IPS-NIHi7 (cell line): ENCODE measurements at regions not wholly inside any gene's neighbourhood (a gene's known extent, or its start where the extent isn't known, plus 50 kb on each side); places are given as distances from the start of the nearest gene placed in this dataset.
"Not testable (repeated sequence)": the region's sequence is repeated elsewhere in the genome, so short reads cannot be mapped to it uniquely, and the experiment has no call there.

ENCODE experiments used
- DNase-seq: peaks from one replicate; pipeline ENCODE4 v3.0.0; 2012; ENCODE audit warnings: mixed read lengths; ENCODE audit errors: extremely low spot score

DNA sequence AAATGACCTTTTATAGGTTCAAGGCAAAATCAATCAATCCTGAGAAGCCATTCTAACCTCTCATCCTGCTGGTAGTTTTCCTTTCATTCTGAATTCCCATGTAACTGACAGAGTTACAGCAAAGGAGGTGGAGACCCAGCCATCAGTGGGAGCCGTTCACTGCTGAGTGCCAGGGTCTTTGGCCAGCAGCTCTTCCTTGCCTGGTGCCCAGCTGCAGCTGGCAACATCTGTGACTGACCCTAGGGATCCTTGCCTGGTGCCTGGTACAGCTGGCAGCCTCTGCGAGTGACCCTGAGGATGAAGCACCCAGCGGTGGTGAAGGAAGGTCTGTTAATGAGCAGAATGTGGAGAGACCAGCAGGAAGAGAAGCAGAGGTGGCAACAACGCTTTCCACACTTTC, 314.6 kb downstream of the THBS2 start:
- no peak for DNase-seq

DNA sequence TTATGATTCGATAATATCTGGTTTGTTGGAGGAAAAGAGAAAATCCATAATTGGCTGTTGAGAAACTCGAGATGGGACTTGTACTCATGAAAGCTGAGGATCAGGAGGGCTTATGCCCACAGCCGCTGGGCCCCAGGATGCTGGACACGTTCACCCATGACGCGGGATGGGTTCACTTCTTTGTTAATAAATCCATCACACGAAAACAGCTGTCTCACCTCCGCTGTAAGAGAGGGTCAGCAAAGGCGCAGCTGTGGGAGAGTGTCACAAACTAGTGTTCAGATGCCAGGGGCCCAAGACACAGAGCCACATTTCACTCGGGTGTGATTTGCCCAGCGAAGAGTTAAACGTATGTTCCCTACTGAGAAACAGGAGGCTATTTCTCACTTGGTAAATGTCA, 315.1 kb downstream of the THBS2 start:
- DNase-seq = no peak

DNA sequence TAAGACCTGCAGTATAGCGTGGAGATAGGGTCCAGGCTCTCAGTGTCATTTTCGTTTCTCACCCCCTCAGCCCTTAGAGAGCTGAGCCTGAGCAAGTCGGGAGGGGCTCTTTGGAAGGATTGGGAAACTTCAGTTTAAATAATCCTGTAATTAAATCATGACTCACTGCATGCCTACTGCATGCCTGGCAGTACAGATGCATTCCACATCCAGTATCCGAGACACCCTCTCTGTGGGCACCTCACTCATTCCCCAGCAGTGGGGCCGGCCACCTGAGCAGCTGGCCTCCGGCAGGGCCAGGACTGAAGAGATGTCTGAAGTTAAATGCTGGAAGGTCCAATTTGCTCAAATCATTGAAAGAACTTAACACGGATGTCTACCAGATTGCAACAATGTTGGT, 316.6 kb downstream of the THBS2 start:
- no peak for DNase-seq

DNA sequence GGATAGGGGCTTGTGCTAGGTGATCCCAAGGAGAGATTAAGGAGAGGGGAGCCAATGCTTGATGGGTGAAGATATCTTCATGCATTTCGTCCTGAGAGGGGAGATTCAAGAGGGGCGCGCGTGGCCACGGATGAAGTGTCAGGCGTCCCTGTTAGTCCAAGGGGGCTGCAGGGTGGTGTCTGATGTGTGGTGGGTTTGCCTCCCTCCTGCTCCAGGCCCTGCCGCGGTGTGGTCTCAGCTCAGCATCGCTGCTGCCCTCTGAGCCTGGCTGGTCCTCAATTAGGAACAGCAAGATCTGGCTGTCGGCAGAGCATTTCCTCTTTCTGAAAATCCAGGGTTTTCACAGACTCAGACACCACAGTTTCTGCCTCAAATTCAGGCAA, 318.0 kb downstream of the THBS2 start:
- no peak for DNase-seq

DNA sequence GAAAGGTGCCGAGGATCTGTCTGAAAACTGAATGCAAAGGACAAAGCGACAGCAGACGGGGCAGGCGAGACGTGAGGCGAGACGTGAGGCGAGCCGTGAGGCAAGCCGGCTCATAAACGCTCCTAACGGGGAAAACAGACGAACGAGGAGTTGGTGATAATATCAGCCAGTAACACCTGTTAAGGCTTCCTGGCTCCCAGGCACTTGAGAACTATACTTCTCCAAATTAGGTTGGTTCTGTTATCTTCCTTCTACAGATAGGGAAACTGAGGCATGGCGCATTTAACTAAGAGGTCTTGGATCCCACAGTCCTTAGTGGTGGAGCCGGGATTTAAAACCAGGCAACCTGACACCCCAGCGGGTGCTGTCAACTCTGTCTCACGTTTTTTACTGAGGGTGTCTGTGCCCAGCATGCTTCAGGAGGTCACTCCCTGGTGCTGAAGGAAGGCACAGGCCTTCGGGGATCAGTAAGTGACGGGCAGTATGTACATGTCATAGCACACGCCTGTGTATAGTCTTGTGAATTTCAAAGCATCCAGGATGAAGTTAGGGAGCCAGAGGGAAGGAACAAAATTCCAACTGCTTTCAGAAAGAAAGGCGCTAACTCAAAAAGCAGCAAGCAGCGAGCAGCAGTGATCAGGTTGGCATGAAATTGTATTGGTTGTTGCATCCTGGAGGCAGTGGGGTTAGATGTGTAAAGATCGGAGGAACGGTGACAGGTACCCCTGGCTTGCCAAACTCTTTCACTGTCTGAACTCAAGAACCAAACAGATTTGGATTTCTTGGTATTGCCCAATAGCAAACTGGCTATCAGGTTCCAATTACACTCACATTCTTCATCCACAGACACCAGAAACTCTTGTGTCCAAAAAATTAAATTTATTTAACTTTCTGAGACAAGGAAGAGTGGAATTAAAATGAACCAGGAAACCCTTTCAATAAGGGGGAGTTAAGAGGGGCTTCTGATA, 318.7 kb downstream of the THBS2 start:
- DNase-seq = no peak

DNA sequence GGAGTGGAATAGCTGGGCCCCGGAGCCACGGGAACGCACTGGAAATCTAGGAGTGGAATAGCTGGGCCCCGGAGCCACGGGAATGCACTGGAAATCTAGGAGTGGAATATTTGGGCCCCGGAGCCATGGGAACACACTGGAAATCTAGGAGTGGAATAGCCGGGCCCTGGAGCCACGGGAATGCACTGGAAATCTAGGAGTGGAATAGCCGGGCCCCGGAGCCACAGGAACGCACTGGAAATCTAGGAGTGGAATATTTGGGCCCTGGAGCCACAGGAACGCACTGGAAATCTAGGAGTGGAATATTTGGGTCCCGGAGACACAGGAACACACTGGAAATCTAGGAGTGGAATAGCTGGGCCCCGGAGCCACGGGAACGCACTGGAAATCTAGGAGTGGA, 321.5 kb downstream of the THBS2 start:
- not testable (repeated sequence) for DNase-seq

DNA sequence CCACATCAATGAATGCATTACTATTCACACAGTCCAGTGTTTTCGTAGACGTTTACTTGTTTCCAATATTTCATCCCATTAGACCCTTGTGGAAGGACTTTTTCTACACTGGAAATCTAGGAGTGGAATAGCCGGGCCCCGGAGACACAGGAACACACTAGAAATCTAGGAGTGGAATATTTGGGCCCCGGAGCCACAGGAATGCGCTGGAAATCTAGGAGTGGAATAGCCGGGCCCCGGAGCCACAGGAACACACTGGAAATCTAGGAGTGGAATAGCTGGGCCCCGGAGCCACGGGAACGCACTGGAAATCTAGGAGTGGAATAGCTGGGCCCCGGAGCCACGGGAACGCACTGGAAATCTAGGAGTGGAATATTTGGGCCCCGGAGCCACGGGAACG, 322.6 kb downstream of the THBS2 start:
- DNase-seq = not testable (repeated sequence)

DNA sequence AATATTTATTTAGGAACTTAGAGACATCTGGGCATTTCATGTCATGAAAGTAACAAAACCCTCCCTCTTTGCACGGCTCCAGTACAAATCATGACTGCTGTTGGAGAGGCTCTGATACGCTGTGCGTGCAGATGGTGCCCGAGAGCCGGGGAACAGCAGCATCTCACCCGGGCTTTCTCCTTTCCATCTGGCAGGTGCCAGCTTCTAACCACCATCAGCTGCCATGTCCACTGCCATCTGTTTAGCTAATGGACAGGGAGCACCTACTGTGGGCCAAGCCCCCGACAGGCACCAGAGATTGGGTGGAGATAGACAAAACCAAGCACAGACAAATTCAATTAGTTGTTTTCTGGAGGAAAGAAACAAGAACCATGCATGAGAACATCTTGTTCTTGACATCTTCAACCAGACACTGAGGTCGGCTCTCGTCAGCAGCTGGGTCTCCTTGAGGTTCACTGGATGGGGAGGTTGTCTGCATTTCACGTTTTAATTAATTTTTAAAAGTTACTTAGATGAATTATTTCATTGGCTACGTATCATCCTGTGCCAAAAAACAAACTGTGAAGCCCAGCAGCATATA, 323.7 kb downstream of the THBS2 start:
- no peak for DNase-seq

DNA sequence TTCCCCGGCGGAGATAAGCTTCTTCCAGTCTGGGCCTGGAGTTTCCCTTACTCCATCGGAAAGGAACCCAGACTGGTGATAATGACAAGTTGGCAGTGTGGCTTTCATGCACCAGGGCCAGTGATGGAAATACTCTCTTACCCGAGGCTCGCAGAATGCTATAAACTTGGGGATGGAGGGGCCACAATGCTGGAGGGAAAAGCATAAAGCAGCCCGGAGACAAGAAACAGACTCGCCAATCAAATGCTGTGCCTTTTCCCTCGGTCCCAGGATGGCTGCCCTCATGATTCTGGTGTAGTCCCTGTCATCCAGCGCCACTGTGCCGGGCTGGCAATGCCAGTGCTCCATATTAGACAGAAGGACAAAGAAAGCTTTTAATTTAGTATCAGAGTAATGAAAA, 325.6 kb downstream of the THBS2 start:
- no peak for DNase-seq

DNA sequence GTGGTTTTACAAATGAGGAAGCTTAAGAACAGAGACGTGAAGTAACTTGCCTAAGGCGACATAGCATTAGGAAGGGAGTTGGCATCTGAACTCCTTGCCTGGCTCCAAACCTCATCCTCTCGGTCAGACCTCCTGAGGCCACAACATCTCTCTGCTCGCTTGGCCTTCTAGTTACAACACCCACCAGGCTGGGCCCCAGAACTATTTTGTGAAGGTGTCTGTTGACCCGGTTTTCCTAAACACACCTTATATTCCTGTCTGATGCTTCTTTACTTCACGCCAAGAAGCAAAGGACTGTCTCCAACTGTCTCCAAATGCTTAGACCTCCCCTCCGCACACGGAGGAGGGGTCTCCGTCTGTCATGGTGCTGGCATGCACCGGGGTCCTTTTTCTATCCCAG, 326.6 kb downstream of the THBS2 start:
- DNase-seq = no peak

DNA sequence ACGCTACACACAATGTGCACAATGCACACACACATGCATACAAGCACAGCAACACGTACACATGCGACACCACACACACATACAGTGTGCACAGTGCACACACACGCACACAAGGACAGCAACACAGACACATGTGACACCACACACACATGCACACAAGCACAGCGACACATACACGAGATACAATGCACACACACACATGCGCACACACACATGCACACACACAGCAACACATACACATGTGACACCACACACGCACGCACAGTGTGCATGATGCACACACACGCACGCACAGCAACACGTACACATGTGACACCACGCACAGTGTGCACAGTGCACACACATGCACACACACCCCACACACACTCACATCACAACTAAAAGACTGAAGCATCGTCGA, 327.3 kb downstream of the THBS2 start:
- DNase-seq = no peak

DNA sequence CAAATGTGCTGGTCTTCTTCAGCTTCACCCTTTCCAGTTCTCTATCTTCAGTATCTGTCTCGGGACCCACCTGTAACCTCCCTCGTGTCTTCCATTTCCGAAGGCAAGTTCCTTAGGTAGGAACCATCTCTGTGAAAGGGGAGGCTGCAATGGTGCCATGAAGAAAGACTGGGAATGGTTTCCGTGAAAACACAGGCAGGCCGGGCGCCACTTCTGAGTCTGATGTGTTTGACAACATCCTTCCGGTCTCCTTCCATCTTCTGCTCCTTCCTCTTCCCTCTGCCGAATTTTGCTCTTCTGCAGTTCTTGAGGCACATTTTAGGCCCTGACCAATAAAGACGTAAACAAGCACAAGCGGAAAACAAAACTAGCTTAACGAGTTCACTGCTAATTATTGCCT, 328.0 kb downstream of the THBS2 start:
- DNase-seq = no peak

DNA sequence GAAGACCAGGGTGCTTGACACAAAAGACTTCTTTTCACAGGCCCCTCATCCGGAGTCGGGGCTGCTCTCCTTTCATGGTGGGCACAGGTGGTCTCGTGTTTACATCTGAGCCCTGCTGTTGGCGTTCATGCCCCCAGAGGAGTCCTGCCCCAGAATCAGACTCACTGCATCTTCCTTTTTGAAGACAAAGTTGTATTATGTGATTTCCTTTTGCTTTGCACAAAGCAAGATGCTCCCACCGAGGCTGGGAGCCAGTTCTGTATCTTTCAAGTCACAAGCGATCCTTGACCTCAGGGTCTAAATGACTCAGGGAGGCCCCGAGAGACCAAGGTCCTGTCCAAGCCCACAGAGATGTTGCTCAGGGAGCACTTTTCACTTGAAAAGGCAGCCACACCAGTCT, 330.5 kb downstream of the THBS2 start:
- no peak for DNase-seq

DNA sequence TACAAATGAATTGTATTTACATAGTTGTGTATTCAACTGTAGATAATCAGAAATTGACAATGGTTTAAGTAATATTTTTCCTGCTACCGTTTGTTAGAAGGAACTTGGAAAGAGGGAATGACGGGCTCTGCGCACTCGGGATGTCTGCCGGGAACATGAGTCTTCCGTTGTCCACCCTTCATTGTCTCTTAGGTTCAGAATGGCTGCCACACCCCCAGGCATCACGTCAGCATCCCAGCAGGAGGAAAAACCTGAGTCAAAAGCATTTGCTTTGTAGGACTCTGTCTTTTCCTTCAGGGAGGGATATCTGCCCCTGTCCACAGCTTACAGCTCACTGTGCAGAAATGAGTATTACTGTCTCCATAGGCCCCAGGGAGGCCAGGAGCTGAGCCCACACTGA, 331.2 kb downstream of the THBS2 start:
- no peak for DNase-seq

DNA sequence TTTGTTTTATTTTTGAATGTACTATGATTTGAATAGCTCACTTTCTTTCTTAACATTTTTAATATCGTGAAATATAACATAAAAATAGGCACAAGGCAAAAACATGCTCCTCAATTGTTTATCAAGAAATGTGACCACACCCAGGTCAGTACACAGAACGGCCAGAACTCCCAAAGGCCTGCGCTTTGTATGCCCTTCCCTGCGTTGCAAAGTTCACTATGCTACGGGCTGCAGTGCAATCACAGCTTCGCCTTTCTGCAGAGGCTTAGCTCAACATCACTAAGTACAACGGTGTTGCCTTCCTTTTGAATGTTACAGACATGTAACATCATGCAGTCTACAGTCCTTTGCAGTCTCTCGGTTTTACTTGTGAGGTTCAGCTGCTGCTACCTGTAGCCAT, 333.4 kb downstream of the THBS2 start:
- DNase-seq = no peak

DNA sequence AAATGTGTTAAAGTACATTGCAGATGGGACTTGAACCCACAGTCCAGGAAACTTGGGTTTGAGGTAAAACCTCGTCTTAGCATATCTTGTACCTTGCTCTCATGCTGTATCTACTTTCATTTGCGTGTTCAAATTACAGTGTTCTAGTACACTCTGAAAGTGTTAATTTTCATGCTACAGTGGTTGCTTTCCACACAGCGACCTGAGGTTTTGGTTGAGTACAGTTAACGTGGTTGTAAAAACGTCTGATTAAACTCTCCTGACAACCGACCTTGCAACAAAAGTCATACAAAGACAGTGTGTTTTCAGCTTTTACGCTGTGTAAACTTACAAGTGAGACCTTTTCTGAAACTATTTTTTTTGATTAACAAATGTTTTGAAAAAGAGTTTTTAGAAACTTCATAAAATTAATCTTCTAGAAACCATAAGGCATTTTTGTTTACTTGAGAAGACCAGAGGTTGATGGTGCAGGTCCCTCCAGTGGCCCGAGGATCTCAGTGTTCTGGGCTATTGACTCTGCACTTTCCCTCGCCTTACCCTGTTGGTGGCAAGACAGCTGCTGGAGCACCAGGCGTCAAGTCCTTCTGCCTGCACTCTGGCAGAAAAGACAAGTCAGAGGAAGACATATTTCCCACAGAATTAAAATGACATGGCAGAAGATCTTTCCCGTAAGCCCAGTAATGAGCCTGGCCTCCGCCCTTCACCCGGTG, 334.0 kb downstream of the THBS2 start:
- DNase-seq = no peak

DNA sequence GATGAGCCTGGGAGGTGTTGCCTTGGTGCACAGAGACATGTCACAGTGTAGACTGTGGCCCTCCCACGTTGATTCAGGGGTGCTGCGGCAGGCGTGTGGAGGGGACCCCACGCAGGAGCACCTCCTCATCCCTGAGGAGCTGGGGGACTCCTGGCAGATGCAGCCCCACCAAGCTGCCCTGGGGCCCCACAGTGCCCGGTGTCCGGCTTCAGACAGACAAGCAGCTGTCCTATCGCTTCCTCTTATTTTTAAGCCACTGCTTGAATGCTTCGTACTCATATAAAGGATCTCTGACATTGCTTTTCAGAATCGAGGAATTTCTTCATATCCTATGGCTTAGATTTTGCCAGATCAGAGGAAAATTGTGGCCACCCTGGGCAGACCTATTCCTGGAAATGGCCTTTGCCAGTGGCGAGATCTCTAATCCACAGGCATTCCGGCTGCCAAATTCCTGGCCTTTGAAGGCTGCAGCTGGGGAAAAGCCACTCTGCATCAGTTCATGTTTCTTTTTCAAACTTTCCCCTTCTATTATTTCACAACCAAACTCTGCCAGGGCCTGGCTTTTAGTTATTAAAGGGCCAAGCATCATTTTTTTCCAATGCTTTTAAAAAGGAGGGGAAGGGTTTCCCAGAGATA, 337.0 kb downstream of the THBS2 start:
- no peak for DNase-seq

DNA sequence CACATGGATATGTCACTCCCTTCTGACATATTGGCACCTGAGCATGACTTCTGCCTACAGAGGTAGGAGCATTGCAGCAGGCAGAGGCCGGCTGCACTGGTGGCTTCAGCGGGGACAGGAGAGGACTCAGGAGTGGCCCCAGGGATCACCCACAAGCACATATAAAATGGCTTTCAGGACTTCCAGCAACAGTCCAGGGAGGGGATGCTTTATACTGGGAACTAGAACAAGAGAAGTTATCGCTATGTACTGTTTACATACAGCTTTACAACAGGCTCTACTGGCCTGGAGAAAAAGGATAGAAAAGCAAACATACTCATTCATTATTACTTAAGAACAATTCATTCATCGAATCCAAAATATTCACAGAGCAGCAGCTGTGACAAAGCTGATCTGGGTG, 337.8 kb downstream of the THBS2 start:
- DNase-seq = no peak

DNA sequence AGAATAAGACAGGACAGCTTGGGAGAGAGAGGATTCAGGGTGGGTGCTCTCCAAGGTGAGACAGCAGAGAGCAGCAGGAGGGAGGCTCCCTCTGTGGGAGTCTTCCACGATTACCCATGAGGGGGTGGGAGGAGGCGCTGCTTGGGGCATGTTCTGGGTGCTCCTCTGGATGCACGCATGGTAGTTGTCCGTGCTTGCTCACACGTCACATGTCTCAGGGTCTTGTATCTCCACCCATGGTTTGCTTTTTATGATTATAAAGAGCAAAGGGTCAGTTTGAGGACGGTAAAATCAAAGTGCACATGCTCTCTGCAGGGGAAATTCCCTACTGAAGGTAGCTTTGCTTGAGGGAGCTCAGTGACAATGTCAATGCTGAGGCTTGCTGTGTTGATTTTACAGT, 338.4 kb downstream of the THBS2 start:
- no peak for DNase-seq

DNA sequence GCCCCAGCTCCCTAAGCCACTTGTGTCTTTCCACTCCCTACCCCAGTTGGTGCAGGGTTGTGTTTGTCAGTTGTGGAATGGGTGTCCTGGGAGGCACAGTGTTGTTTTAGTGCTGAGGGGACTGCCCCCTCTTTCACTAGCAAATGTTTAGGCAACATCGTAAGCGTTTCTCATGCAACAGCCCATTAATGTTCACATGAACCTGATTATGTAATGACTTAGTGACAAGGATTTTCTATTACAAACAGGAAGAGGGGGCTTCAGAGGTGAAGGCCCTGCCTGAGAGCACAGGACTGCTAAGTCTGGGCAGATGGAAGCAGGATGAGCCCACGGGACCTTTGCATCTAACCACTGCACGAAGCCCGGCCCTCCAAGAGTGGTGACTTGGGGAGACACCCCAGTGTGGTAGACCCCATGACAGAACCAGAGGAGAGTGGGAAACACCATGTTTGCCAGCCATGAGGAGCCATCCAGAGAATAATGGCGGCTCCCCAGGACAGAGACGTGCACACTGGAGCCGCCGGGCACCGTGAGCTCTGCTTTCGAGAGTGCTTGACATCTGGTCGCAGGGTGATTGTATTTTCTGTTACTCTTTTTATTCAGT, 339.7 kb downstream of the THBS2 start:
- no peak for DNase-seq

DNA sequence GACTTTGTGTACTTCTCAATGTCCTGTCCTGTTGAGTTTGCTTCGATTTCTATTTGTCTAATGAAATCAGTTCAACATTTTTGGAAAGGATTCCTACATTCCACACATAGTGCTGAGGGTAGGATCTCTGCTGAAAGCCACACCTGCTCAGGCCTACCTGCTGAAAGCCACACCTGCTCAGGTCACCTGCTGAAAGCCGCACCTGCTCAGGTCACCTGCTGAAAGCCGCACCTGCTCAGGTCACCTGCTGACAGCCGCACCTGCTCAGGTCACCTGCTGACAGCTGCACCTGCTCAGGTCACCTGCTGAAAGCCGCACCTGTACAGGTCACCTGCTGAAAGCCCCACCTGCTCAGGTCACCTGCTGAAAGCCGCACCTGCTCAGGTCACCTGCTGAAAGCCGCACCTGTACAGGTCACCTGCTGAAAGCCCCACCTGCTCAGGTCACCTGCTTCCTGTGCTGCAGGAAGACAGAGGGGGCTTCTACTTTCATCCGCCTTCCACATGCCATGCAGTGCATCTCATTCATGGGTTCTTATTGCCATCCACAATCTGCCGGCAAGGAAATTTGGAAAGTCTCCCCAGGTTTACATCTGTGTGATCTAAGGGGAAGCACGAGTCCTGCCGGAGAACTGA, 340.3 kb downstream of the THBS2 start:
- DNase-seq = not testable (repeated sequence)
